ENCODE measurements at regions not wholly inside any gene's neighbourhood (a gene's known extent, or its start where the extent isn't known, plus 50 kb on each side); places are given as distances from the start of the nearest gene placed in this dataset.
A peak's percentile ranks its signal among the peaks of the same experiment; 100 is the strongest.

- DNase-seq, result no peak
Observed at GRCh38 chr13:76503766-76504165, 382.4 kb downstream of the KCTD12 start.

- no peak for DNase-seq
Observed at GRCh38 chr13:76503291-76503690, 382.9 kb downstream of the KCTD12 start.

GRCh38 chr13:76500894-76501293 is 385.3 kb downstream of the KCTD12 start:
- no peak for DNase-seq

- no peak for DNase-seq
Observed at GRCh38 chr13:76499891-76500290, 386.3 kb downstream of the KCTD12 start.

GRCh38 chr13:76489274-76489673 is 396.9 kb downstream of the KCTD12 start:
- DNase-seq, result no peak

- no peak for DNase-seq
Observed at GRCh38 chr13:76481738-76482137, 404.5 kb downstream of the KCTD12 start.

GRCh38 chr13:76474966-76475365 is 411.2 kb downstream of the KCTD12 start:
- no peak for DNase-seq

GRCh38 chr13:76474356-76474755 is 411.8 kb downstream of the KCTD12 start:
- no peak for DNase-seq

GRCh38 chr13:76473552-76474134 is 412.6 kb downstream of the KCTD12 start:
- peak; percentile 76 for DNase-seq

- no peak for DNase-seq
Observed at GRCh38 chr13:76472916-76473315, 413.3 kb downstream of the KCTD12 start.

GRCh38 chr13:76471486-76471885 is 414.7 kb downstream of the KCTD12 start:
- no peak for DNase-seq

GRCh38 chr13:76470991-76471390 is 415.2 kb downstream of the KCTD12 start:
- no peak for DNase-seq

- DNase-seq, result no peak
Observed at GRCh38 chr13:76466043-76466442, 420.2 kb downstream of the KCTD12 start.

- DNase-seq, result no peak
Observed at GRCh38 chr13:76463314-76463713, 422.9 kb downstream of the KCTD12 start.

- DNase-seq, result peak; percentile 69
Observed at GRCh38 chr13:76461999-76462398, 424.2 kb downstream of the KCTD12 start.

GRCh38 chr13:76461484-76461883 is 424.7 kb downstream of the KCTD12 start:
- DNase-seq, result no peak

- DNase-seq, result no peak
Observed at GRCh38 chr13:76459863-76460262, 426.3 kb downstream of the KCTD12 start.

GRCh38 chr13:76455960-76456359 is 430.2 kb downstream of the KCTD12 start:
- peak; percentile 39 for DNase-seq

GRCh38 chr13:76454991-76455390 is 431.2 kb downstream of the KCTD12 start:
- no peak for DNase-seq

- DNase-seq, result no peak
Observed at GRCh38 chr13:76449716-76450115, 436.5 kb downstream of the KCTD12 start.

GRCh38 chr13:76446191-76446590 is 440.0 kb downstream of the KCTD12 start:
- DNase-seq, result no peak

- DNase-seq, result no peak
Observed at GRCh38 chr13:76440568-76440967, 445.6 kb downstream of the KCTD12 start.

- DNase-seq, result no peak
Observed at GRCh38 chr13:76439546-76439945, 446.7 kb downstream of the KCTD12 start.

GRCh38 chr13:76438050-76438449 is 448.2 kb downstream of the KCTD12 start:
- DNase-seq, result no peak

GRCh38 chr13:76425935-76426334 is 460.3 kb downstream of the KCTD12 start:
- no peak for DNase-seq

GRCh38 chr13:76421011-76421410 is 465.2 kb downstream of the KCTD12 start:
- no peak for DNase-seq
